GM23248 (cell line): ENCODE measurements at regions not wholly inside any gene's neighbourhood (a gene's known extent, or its start where the extent isn't known, plus 50 kb on each side); places are given as distances from the start of the nearest gene placed in this dataset.

ENCODE experiments used
- EZH2 ChIP-seq: fragments of 200-600 bp; sonication (generic); IDR thresholded peaks from 2 replicates; pipeline ENCODE4 v1.6.1; 2018; ENCODE audit warnings: antibody characterized with exemption, mild to moderate bottlenecking; ENCODE audit not compliant: insufficient read depth, poor library complexity, severe bottlenecking
- EZH2phosphoT487 ChIP-seq: fragments of 200-600 bp; sonication (generic); IDR thresholded peaks from 2 replicates; pipeline ENCODE4 v1.6.1; 2018; ENCODE audit warnings: antibody characterized with exemption, moderate library complexity, mild to moderate bottlenecking, low read depth; ENCODE audit not compliant: insufficient read depth

DNA sequence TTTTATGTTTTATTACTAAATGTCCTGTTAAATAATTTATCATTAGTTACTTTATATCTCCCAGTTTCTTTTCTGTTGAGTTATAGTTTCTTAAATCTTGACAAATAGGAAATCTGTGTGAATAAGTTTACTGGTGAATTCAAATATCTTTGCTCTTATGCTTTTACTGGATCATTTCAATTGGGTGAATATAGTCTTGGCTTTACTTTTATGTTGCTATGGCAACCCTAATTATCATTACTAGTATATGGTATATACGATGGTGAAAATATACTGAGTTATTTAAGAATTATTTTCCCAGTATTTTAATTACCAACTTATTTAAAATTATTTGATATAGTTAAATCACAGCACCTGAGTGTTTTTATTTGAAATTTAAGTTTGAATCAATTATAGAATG, 363.0 kb downstream of the CDH10 start:
- TF ChIP-seq EZH2 (no peak), EZH2phosphoT487 (no peak)
